Fibroblast of lung (primary cell): ENCODE measurements at regions not wholly inside any gene's neighbourhood (a gene's known extent, or its start where the extent isn't known, plus 50 kb on each side); places are given as distances from the start of the nearest gene placed in this dataset.

ENCODE experiments used
- EZH2 ChIP-seq: IDR thresholded peaks from 2 replicates; pipeline ENCODE4 v1.5.1; 2012; ENCODE audit warnings: low read length, control low read depth, mild to moderate bottlenecking; ENCODE audit errors: missing control alignments
- TF ChIP-seq, protein P1 (sequence below), 2 donors: IDR thresholded peaks in 1 of 2; conservative IDR thresholded peaks in 1 of 2; 1 replicate in 1 of 2; 2 replicates in 1 of 2; pipeline ENCODE4 v1.5.1; 2011 to 2012; ENCODE audit warnings: low read length in 2 of 2, control low read depth in 1 of 2, inconsistent platforms in 1 of 2, low read depth in 1 of 2, mild to moderate bottlenecking in 1 of 2

DNA sequence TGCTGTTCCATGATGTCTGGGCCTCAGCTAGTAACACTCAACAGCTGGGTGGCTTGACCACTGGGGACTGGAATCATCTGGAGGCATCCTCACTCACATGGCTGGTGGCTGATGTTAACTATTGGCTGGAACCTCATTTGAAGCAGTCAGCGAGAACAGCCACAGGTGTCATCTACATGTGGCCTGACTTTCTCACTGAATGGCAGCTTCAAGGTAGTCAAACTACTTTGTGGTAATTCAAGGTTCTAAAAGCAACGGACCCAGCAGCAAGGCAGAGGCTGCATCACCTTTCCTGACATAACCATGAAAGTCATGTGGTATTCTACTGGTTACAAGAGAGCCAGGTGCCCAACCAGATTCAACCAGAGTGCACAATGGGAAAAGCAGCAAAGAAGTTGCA, 115.9 kb upstream of the DST start:
- TF ChIP-seq, protein P1, sequence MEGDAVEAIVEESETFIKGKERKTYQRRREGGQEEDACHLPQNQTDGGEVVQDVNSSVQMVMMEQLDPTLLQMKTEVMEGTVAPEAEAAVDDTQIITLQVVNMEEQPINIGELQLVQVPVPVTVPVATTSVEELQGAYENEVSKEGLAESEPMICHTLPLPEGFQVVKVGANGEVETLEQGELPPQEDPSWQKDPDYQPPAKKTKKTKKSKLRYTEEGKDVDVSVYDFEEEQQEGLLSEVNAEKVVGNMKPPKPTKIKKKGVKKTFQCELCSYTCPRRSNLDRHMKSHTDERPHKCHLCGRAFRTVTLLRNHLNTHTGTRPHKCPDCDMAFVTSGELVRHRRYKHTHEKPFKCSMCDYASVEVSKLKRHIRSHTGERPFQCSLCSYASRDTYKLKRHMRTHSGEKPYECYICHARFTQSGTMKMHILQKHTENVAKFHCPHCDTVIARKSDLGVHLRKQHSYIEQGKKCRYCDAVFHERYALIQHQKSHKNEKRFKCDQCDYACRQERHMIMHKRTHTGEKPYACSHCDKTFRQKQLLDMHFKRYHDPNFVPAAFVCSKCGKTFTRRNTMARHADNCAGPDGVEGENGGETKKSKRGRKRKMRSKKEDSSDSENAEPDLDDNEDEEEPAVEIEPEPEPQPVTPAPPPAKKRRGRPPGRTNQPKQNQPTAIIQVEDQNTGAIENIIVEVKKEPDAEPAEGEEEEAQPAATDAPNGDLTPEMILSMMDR (conservative IDR thresholded peaks at IDR 0.05 in 1 of 2, IDR thresholded peaks at IDR 0.05 in 1 of 2; ENCODE audit: low read depth in 1 of 2, low read length in 2 of 2), result no peak
- TF ChIP-seq EZH2, result no peak
